Loucy (cell line): ENCODE measurements at regions not wholly inside any gene's neighbourhood (a gene's known extent, or its start where the extent isn't known, plus 50 kb on each side); places are given as distances from the start of the nearest gene placed in this dataset.

Experiments
- H2AFZ ChIP-seq: fragments of 200-600 bp; sonication (generic); 2 replicates; pipeline ENCODE4 v1.6.0; 2016; ENCODE audit warnings: antibody characterized with exemption, mild to moderate bottlenecking, low read length, moderate library complexity
- H3F3A ChIP-seq: fragments of 200-600 bp; 2 replicates; pipeline ENCODE4 v1.6.0; 2016; ENCODE audit warnings: antibody characterized with exemption, low read depth, mild to moderate bottlenecking
- H3K27me3 ChIP-seq: fragments of 200-600 bp; sonication (generic); 2 replicates; pipeline ENCODE4 v1.6.1; 2014; ENCODE audit warnings: low read length, mild to moderate bottlenecking; ENCODE audit not compliant: insufficient read depth, poor library complexity, severe bottlenecking
- H3K36me3 ChIP-seq: fragments of 200-600 bp; sonication (generic); 2 replicates; pipeline ENCODE4 v1.6.1; 2016; ENCODE audit warnings: low read length; ENCODE audit not compliant: insufficient read depth
- H3K4me1 ChIP-seq: fragments of 200-600 bp; sonication (generic); 2 replicates; pipeline ENCODE4 v1.5.1; 2014; ENCODE audit warnings: low read length, mild to moderate bottlenecking; ENCODE audit not compliant: insufficient read depth, poor library complexity, severe bottlenecking
- H3K4me2 ChIP-seq: fragments of 200-600 bp; sonication (generic); 2 replicates; pipeline ENCODE4 v1.6.0; 2014; ENCODE audit warnings: antibody characterized with exemption, low read length, low read depth, mild to moderate bottlenecking; ENCODE audit not compliant: poor library complexity, severe bottlenecking
- H3K4me3 ChIP-seq: fragments of 200-600 bp; sonication (generic); 2 replicates; pipeline ENCODE4 v1.5.1; 2014; ENCODE audit warnings: low read length, mild to moderate bottlenecking, mixed read lengths; ENCODE audit not compliant: poor library complexity, severe bottlenecking
- H3K79me2 ChIP-seq: fragments of 200-600 bp; sonication (generic); 2 replicates; pipeline ENCODE4 v1.6.1; 2014; ENCODE audit warnings: low read length; ENCODE audit not compliant: insufficient read depth
- H3K9ac ChIP-seq: fragments of 200-600 bp; sonication (generic); 2 replicates; pipeline ENCODE4 v1.6.0; 2014; ENCODE audit warnings: mild to moderate bottlenecking, low read depth, low read length, moderate library complexity; ENCODE audit not compliant: poor library complexity, severe bottlenecking
- H3K9me2 ChIP-seq: fragments of 200-600 bp; sonication (generic); replicated peaks from 2 replicates; pipeline ENCODE4 v1.6.1; 2016; ENCODE audit warnings: low read depth, low read length, mixed read lengths
- H3K9me3 ChIP-seq: fragments of 200-600 bp; sonication (generic); 2 replicates; pipeline ENCODE4 v1.6.1; 2014; ENCODE audit warnings: mild to moderate bottlenecking, antibody characterized with exemption, low read length, low read depth; ENCODE audit not compliant: insufficient read depth
- H4K20me1 ChIP-seq: fragments of 200-600 bp; sonication (generic); 2 replicates; pipeline ENCODE4 v1.6.0; 2014; ENCODE audit warnings: antibody characterized with exemption, low read length, mild to moderate bottlenecking; ENCODE audit not compliant: insufficient read depth, poor library complexity, severe bottlenecking
- CTCF ChIP-seq: fragments of 200-600 bp; sonication (generic); conservative IDR thresholded peaks from 2 replicates; pipeline ENCODE4 v1.5.1; 2014; ENCODE audit warnings: mild to moderate bottlenecking, antibody characterized with exemption, low read length
- EZH2phosphoT487 ChIP-seq: fragments of 200-600 bp; IDR thresholded peaks from 2 replicates; pipeline ENCODE4 v1.6.1; 2018; ENCODE audit warnings: antibody characterized with exemption, mild to moderate bottlenecking, moderate library complexity, borderline replicate concordance

GRCh38 chr16:64450177-64450576, 671.7 kb downstream of the CDH11 start:
- H3K27me3 ChIP-seq = no peaks in the 10 kb centered on the region
- no peaks in the 10 kb centered on the region for H3K9me3 ChIP-seq
- no peak for TF ChIP-seq EZH2phosphoT487
- TF ChIP-seq CTCF = no peak
- no peak overlapping the region for H3K4me2 ChIP-seq
- no peak overlapping the region for H3K9ac ChIP-seq
- no peaks in the 10 kb centered on the region for H4K20me1 ChIP-seq
- no peaks in the 10 kb centered on the region for H3K79me2 ChIP-seq
- no peaks in the 10 kb centered on the region for H3K9me2 ChIP-seq
- no peaks in the 10 kb centered on the region for H3F3A ChIP-seq
- no peak overlapping the region for H2AFZ ChIP-seq
- H3K4me1 ChIP-seq = no peaks in the 10 kb centered on the region
- H3K36me3 ChIP-seq = no peaks in the 10 kb centered on the region
- no peak overlapping the region for H3K4me3 ChIP-seq

- no peaks in the 10 kb centered on the region for H3K79me2 ChIP-seq
- H4K20me1 ChIP-seq = no peaks in the 10 kb centered on the region
- H3F3A ChIP-seq = no peaks in the 10 kb centered on the region
- no peaks in the 10 kb centered on the region for H3K4me1 ChIP-seq
- H3K36me3 ChIP-seq = no peaks in the 10 kb centered on the region
- no peaks in the 10 kb centered on the region for H3K9me3 ChIP-seq
- TF ChIP-seq CTCF = no peak
- no peak for TF ChIP-seq EZH2phosphoT487
- H3K4me2 ChIP-seq = no peak overlapping the region
- no peak overlapping the region for H2AFZ ChIP-seq
- no peaks in the 10 kb centered on the region for H3K9me2 ChIP-seq
- H3K9ac ChIP-seq = no peak overlapping the region
- H3K27me3 ChIP-seq = no peaks in the 10 kb centered on the region
- no peak overlapping the region for H3K4me3 ChIP-seq
Measured at GRCh38 chr16:64449506-64449905, 672.4 kb downstream of the CDH11 start.

- Histone ChIP-seq H3K4me2 (no peak overlapping the region), H3K9me3 (no peaks in the 10 kb centered on the region), H3K36me3 (no peaks in the 10 kb centered on the region), H3K27me3 (no peaks in the 10 kb centered on the region), H3K79me2 (no peaks in the 10 kb centered on the region), H2AFZ (no peak overlapping the region), H3K4me3 (no peak overlapping the region), H3K9me2 (no peaks in the 10 kb centered on the region), H3K9ac (no peak overlapping the region), H3K4me1 (no peaks in the 10 kb centered on the region), H3F3A (no peaks in the 10 kb centered on the region), H4K20me1 (no peaks in the 10 kb centered on the region)
- no peak for TF ChIP-seq CTCF
- no peak for TF ChIP-seq EZH2phosphoT487
Measured at GRCh38 chr16:64445649-64446048, 676.2 kb downstream of the CDH11 start.
